Endothelial cell of umbilical vein (primary cell): ENCODE measurements at regions not wholly inside any gene's neighbourhood (a gene's known extent, or its start where the extent isn't known, plus 50 kb on each side); places are given as distances from the start of the nearest gene placed in this dataset.

Source experiments
- CTCF ChIP-seq, 2 donors: IDR thresholded peaks; 1 replicate in 1 of 2; 2 replicates in 1 of 2; pipeline ENCODE4 v1.5.1; 2011; ENCODE audit warnings: low read length in 2 of 2, mild to moderate bottlenecking in 2 of 2, moderate library complexity in 2 of 2, control low read depth in 1 of 2, inconsistent platforms in 1 of 2, low read depth in 1 of 2; ENCODE audit not compliant: insufficient read depth in 1 of 2; ENCODE audit errors: extremely low read depth in 1 of 2
- EZH2 ChIP-seq: IDR thresholded peaks from 2 replicates; pipeline ENCODE4 v1.6.1; 2012; ENCODE audit warnings: borderline replicate concordance, low read depth, mild to moderate bottlenecking, moderate library complexity, low read length, inconsistent platforms; ENCODE audit not compliant: severe bottlenecking
- FOS ChIP-seq: IDR thresholded peaks from 2 replicates; pipeline ENCODE4 v1.6.1; 2011; ENCODE audit warnings: mild to moderate bottlenecking, low read length, moderate library complexity, borderline replicate concordance; ENCODE audit not compliant: insufficient read depth
- GATA2 ChIP-seq: IDR thresholded peaks from 2 replicates; pipeline ENCODE4 v1.7.0; 2011; ENCODE audit warnings: low read depth, mild to moderate bottlenecking, moderate library complexity, mixed read lengths, low read length; ENCODE audit not compliant: insufficient read length, insufficient read depth
- MYC ChIP-seq: IDR thresholded peaks from one replicate; pipeline ENCODE4 v1.6.1; 2011; ENCODE audit warnings: mild to moderate bottlenecking, low read depth, low read length
- POLR2A ChIP-seq: IDR thresholded peaks from 2 replicates; pipeline ENCODE4 v1.6.1; 2012; ENCODE audit warnings: low read depth, mild to moderate bottlenecking, control low read depth, low read length
- POLR2AphosphoS5 ChIP-seq: IDR thresholded peaks from 2 replicates; pipeline ENCODE4 v1.6.1; 2012; ENCODE audit warnings: low read depth, mild to moderate bottlenecking, control low read depth, low read length, moderate library complexity; ENCODE audit not compliant: insufficient read depth
- TF ChIP-seq, protein P1 (sequence below): IDR thresholded peaks from 2 replicates; pipeline ENCODE4 v1.6.1; 2011; ENCODE audit not compliant: insufficient read depth, insufficient read length

- TF ChIP-seq CTCF (IDR thresholded peaks at IDR 0.05; ENCODE audit: extremely low read depth in 1 of 2, insufficient read depth in 1 of 2, low read depth in 1 of 2, low read length in 2 of 2) = no peak
- no peak for TF ChIP-seq POLR2A
- TF ChIP-seq GATA2 = no peak
- TF ChIP-seq EZH2 = no peak
- no peak for TF ChIP-seq POLR2AphosphoS5
- no peak for TF ChIP-seq FOS
- TF ChIP-seq, protein P1, sequence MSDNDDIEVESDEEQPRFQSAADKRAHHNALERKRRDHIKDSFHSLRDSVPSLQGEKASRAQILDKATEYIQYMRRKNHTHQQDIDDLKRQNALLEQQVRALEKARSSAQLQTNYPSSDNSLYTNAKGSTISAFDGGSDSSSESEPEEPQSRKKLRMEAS = no peak
- TF ChIP-seq MYC = no peak
Observed at GRCh38 chr5:136864960-136865359, 499.6 kb upstream of the TRPC7 start.
